ENCODE measurements at regions not wholly inside any gene's neighbourhood (a gene's known extent, or its start where the extent isn't known, plus 50 kb on each side); places are given as distances from the start of the nearest gene placed in this dataset.
"Not testable (repeated sequence)": the region's sequence is repeated elsewhere in the genome, so short reads cannot be mapped to it uniquely, and the experiment has no call there.

- DNase-seq = no peak
Observed at GRCh38 chr1:119191325-119191724, 50.9 kb upstream of the WARS2 start.

- no peak for DNase-seq
Observed at GRCh38 chr1:119204197-119204960, 63.9 kb upstream of the WARS2 start.

- no peak for DNase-seq
Observed at GRCh38 chr1:119204961-119205357, 64.5 kb upstream of the WARS2 start.

- no peak for DNase-seq
Observed at GRCh38 chr1:119209061-119209460, 68.6 kb upstream of the WARS2 start.

GRCh38 chr1:119209596-119210295, 69.3 kb upstream of the WARS2 start:
- no peak for DNase-seq

GRCh38 chr1:119210296-119210649, 69.8 kb upstream of the WARS2 start:
- no peak for DNase-seq

- DNase-seq = not testable (repeated sequence)
Observed at GRCh38 chr1:119213213-119213612, 72.8 kb upstream of the WARS2 start.

- DNase-seq = not testable (repeated sequence)
Observed at GRCh38 chr1:119214961-119215360, 74.5 kb upstream of the WARS2 start.

GRCh38 chr1:119217309-119217828, 76.9 kb upstream of the WARS2 start:
- DNase-seq = no peak

GRCh38 chr1:119219711-119220110, 79.3 kb upstream of the WARS2 start:
- DNase-seq = no peak

- no peak for DNase-seq
Observed at GRCh38 chr1:119220991-119221390, 80.5 kb upstream of the WARS2 start.

- DNase-seq = no peak
Observed at GRCh38 chr1:119222271-119222670, 81.8 kb upstream of the WARS2 start.

- DNase-seq = no peak
Observed at GRCh38 chr1:119225265-119225664, 84.8 kb upstream of the WARS2 start.

- DNase-seq = no peak
Observed at GRCh38 chr1:119225831-119226230, 85.4 kb upstream of the WARS2 start.

GRCh38 chr1:119226321-119226720, 85.9 kb upstream of the WARS2 start:
- no peak for DNase-seq

GRCh38 chr1:119226913-119227312, 86.5 kb upstream of the WARS2 start:
- no peak for DNase-seq

GRCh38 chr1:119227456-119227855, 87.0 kb upstream of the WARS2 start:
- no peak for DNase-seq

GRCh38 chr1:119228335-119229080, 88.1 kb upstream of the WARS2 start:
- DNase-seq = no peak

- DNase-seq = no peak
Observed at GRCh38 chr1:119235120-119235519, 94.7 kb upstream of the WARS2 start.

GRCh38 chr1:119245881-119246280, 105.4 kb upstream of the WARS2 start:
- no peak for DNase-seq

- no peak for DNase-seq
Observed at GRCh38 chr1:119249283-119249682, 108.8 kb upstream of the WARS2 start.

- no peak for DNase-seq
Observed at GRCh38 chr1:119250299-119250698, 109.8 kb upstream of the WARS2 start.

GRCh38 chr1:119251751-119252150, 111.3 kb upstream of the WARS2 start:
- DNase-seq = no peak

GRCh38 chr1:119253366-119253765, 112.9 kb upstream of the WARS2 start:
- DNase-seq = no peak

All from SHP77 treated with DMSO at 0.1 percent for 48 hours (cell line).